HEK293 (cell line): ENCODE measurements at regions not wholly inside any gene's neighbourhood (a gene's known extent, or its start where the extent isn't known, plus 50 kb on each side); places are given as distances from the start of the nearest gene placed in this dataset.

Experiments
- ZBTB17 ChIP-seq: fragments of 450-650 bp; formaldehyde crosslinking; IDR thresholded peaks from 2 replicates; pipeline ENCODE4 v1.5.1; 2016; ENCODE audit warnings: missing biosample characterization, missing genetic modification characterization
- ZNF140 ChIP-seq: fragments of 450-650 bp; formaldehyde crosslinking; IDR thresholded peaks from 2 replicates; pipeline ENCODE4 v1.5.1; 2016; ENCODE audit warnings: missing biosample characterization, missing genetic modification characterization
- ZNF274 ChIP-seq, 2 experiments: fragments of 200-500 bp in 1 of 2; fragments of 450-650 bp in 1 of 2; sonication (Bioruptor generic) in 1 of 2; formaldehyde crosslinking in 1 of 2; IDR thresholded peaks; 2 replicates each; pipeline versions ENCODE4 v1.5.1 to v1.6.1; 2014 to 2016; ENCODE audit warnings: borderline replicate concordance in 1 of 2, inconsistent platforms in 1 of 2, low read length in 1 of 2, missing biosample characterization in 1 of 2, missing genetic modification characterization in 1 of 2
- ZNF292 ChIP-seq: fragments of 450-650 bp; formaldehyde crosslinking; IDR thresholded peaks from 2 replicates; pipeline ENCODE4 v1.5.1; 2016; ENCODE audit warnings: low read depth, missing biosample characterization, missing genetic modification characterization, borderline replicate concordance
- ZNF677 ChIP-seq: fragments of 450-650 bp; IDR thresholded peaks from 2 replicates; pipeline ENCODE4 v1.5.0; 2018; ENCODE audit warnings: missing biosample characterization, mild to moderate bottlenecking, missing genetic modification characterization, moderate library complexity
- ZNF76 ChIP-seq: fragments of 450-650 bp; formaldehyde crosslinking; IDR thresholded peaks from 2 replicates; pipeline ENCODE4; 2016; ENCODE audit warnings: low read depth, missing biosample characterization, missing genetic modification characterization, borderline replicate concordance
- ZNF777 ChIP-seq: fragments of 450-650 bp; formaldehyde crosslinking; IDR thresholded peaks from 2 replicates; pipeline ENCODE4 v1.5.1; 2017; ENCODE audit warnings: missing biosample characterization, missing genetic modification characterization, borderline replicate concordance
- ZNF792 ChIP-seq: fragments of 450-650 bp; formaldehyde crosslinking; IDR thresholded peaks from 2 replicates; pipeline ENCODE4 v1.5.1; 2016; ENCODE audit warnings: missing biosample characterization, missing genetic modification characterization
- TF ChIP-seq, protein P1 (sequence below): fragments of 450-650 bp; formaldehyde crosslinking; IDR thresholded peaks from 2 replicates; pipeline ENCODE4 v1.5.1; 2016; ENCODE audit warnings: missing biosample characterization, missing genetic modification characterization
- TF ChIP-seq, protein P2 (sequence below): fragments of 450-650 bp; formaldehyde crosslinking; IDR thresholded peaks from 2 replicates; pipeline ENCODE4 v1.5.1; 2016; ENCODE audit warnings: missing biosample characterization, missing genetic modification characterization, borderline replicate concordance
- TF ChIP-seq, protein P3 (sequence below): fragments of 450-650 bp; formaldehyde crosslinking; IDR thresholded peaks from 2 replicates; pipeline ENCODE4 v1.5.1; 2016; ENCODE audit warnings: missing biosample characterization, missing genetic modification characterization
- TF ChIP-seq, protein P4 (sequence below): fragments of 450-650 bp; formaldehyde crosslinking; IDR thresholded peaks from 2 replicates; pipeline ENCODE4 v1.5.1; 2016; ENCODE audit warnings: missing biosample characterization, missing genetic modification characterization

DNA sequence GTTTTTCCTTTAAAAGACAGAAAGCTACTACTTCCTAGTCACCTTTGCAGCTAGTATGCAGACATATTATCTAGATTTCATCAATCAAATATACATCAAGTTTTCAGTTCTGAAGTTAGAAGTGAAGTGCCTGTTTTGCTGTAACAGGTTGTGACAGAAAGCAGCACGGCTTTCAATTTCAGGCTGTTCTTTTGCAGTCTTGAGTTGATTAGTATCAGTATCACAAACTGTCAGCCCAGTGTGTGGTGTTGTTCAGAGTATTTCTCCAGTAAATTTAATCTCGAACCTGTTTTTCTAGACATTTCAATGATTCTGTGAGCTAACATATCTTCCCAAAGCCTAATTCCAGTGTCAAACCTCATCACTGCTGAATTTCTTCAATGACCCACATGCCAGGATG is 1050.8 kb downstream of the DIPK2A start:
- TF ChIP-seq, protein P1, sequence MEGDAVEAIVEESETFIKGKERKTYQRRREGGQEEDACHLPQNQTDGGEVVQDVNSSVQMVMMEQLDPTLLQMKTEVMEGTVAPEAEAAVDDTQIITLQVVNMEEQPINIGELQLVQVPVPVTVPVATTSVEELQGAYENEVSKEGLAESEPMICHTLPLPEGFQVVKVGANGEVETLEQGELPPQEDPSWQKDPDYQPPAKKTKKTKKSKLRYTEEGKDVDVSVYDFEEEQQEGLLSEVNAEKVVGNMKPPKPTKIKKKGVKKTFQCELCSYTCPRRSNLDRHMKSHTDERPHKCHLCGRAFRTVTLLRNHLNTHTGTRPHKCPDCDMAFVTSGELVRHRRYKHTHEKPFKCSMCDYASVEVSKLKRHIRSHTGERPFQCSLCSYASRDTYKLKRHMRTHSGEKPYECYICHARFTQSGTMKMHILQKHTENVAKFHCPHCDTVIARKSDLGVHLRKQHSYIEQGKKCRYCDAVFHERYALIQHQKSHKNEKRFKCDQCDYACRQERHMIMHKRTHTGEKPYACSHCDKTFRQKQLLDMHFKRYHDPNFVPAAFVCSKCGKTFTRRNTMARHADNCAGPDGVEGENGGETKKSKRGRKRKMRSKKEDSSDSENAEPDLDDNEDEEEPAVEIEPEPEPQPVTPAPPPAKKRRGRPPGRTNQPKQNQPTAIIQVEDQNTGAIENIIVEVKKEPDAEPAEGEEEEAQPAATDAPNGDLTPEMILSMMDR (tag by site-specific recombination): no peak
- TF ChIP-seq ZNF76 (tag by site-specific recombination) (no peak), ZNF140 (no peak), ZNF777 (tag by site-specific recombination) (no peak), ZNF677 (tag by site-specific recombination) (no peak), ZNF792 (tag by site-specific recombination) (no peak), ZBTB17 (tag by site-specific recombination) (no peak), ZNF274 (IDR thresholded peaks at IDR 0.05; ENCODE audit: low read length) (no peak), ZNF274 (tag by site-specific recombination; IDR thresholded peaks at IDR 0.05; ENCODE audit: borderline replicate concordance) (no peak), ZNF292 (tag by site-specific recombination) (no peak)
- TF ChIP-seq, protein P2, sequence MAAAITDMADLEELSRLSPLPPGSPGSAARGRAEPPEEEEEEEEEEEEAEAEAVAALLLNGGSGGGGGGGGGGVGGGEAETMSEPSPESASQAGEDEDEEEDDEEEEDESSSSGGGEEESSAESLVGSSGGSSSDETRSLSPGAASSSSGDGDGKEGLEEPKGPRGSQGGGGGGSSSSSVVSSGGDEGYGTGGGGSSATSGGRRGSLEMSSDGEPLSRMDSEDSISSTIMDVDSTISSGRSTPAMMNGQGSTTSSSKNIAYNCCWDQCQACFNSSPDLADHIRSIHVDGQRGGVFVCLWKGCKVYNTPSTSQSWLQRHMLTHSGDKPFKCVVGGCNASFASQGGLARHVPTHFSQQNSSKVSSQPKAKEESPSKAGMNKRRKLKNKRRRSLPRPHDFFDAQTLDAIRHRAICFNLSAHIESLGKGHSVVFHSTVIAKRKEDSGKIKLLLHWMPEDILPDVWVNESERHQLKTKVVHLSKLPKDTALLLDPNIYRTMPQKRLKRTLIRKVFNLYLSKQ (tag by site-specific recombination): no peak
- TF ChIP-seq, protein P3, sequence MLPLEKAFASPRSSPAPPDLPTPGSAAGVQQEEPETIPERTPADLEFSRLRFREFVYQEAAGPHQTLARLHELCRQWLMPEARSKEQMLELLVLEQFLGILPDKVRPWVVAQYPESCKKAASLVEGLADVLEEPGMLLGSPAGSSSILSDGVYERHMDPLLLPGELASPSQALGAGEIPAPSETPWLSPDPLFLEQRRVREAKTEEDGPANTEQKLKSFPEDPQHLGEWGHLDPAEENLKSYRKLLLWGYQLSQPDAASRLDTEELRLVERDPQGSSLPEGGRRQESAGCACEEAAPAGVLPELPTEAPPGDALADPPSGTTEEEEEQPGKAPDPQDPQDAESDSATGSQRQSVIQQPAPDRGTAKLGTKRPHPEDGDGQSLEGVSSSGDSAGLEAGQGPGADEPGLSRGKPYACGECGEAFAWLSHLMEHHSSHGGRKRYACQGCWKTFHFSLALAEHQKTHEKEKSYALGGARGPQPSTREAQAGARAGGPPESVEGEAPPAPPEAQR (tag by site-specific recombination): no peak
- TF ChIP-seq, protein P4, sequence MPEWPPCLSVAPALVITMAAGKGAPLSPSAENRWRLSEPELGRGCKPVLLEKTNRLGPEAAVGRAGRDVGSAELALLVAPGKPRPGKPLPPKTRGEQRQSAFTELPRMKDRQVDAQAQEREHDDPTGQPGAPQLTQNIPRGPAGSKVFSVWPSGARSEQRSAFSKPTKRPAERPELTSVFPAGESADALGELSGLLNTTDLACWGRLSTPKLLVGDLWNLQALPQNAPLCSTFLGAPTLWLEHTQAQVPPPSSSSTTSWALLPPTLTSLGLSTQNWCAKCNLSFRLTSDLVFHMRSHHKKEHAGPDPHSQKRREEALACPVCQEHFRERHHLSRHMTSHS (tag by site-specific recombination): no peak
